ENCODE measurements at regions not wholly inside any gene's neighbourhood (a gene's known extent, or its start where the extent isn't known, plus 50 kb on each side); places are given as distances from the start of the nearest gene placed in this dataset.

DNA sequence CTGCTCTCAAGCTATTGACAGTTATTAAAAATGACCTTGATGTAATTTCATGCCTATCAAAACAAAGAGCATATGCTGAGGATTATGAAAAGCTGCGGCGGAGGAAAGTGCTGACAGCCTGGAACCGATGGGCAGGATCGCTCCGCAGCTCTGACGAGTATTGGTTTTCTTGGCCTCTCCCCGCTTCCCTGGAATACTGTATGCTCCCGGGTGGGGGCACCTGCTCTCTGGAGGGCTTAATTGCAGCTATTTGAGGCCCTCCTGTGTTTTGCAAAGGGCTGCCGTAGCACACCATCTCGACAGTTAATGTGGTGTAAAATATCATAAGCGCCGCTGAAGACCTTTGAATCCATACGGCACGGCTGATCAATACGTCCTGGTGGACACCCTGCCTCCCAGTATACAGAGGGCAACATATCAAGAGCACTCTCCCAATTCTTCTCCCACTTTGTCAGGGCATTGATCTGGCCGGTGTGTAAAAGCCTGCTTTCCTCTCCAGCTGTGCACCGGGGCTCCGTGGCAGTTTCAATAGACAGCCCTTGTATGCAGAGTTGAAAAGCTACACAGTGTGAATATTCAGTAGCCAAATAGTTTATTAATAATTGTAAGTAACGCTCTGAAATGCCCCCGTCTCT, 662.4 kb downstream of the GALR1 start:
- DNase-seq (ENCODE audit: low read depth), result no peak

DNA sequence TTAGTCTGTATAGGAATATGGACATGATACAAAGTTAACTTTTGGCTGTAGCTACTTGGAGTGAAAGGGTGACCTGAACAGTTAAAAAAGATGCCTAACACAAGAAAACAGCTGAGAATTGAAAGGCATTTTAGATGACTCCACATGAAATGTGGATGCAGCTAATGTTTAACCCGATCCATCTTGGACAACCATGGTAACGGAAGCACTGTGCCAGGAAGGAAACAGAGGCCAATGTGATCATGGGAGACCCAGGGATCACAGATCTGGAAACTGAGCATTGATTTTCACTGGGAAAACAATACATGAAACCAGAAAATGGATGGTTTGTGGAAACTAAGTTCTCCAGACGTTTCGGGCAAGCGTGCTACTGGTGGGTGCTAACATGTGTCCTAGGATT, 669.1 kb downstream of the GALR1 start:
- no peak for DNase-seq (ENCODE audit: low read depth)

DNA sequence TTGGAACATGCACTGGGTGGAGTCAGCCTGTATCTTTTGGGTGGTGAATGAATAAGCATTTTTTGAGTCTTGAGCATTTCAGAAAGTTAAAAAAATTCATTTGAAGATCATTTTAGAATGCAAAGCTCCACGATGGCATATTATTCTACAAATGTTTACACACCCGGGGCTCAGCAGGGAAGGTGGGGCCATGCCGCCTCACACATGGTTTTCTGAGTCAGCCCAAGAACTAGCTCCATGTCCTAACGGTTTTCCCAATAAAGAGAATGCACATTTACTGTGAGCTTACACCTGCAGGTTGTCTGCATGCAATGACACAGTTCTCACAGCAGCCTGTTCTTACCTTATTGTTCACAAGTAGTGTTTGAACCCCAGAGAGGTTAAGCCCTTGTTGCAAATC, 670.3 kb downstream of the GALR1 start:
- no peak for DNase-seq (ENCODE audit: low read depth)

DNA sequence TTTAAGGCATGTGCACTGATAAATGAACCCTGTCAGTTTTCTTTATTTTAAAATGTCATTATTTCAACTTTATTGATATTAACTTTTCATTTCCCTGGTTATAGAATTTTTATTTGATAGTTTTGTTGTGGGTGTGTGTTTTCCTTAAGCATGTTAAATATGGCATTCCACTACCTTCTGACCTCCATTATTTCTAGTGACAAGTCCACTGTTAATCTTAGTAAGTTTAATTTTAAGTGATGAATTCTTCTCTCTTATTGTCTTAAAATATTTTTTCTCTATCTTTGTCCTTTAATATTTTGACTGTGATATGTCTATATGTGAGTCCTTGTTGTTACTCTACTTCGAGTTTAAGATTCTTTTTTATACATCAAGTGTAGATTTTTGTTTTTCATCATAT, 685.7 kb downstream of the GALR1 start:
- DNase-seq (ENCODE audit: low read depth), result no peak

DNA sequence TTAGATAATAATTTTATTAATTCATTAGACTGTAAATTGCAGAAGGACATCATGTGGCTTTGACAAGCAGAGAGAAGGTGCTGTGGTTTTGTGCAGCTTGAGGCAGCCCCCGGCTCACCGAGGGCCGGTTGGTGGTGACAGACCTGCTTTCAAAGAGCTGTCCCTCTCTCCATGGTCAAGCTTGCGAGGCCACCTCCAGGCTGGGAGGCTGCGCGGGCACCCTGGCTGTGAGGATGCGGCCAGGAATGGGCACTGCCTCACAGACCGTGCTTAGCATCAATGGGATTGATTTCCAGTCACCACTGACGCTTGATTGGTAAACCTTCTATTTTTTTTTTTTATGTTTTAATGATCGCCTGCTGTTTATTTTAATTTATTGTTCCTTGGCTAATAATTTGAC, 690.9 kb downstream of the GALR1 start:
- no peak for DNase-seq (ENCODE audit: low read depth)

DNA sequence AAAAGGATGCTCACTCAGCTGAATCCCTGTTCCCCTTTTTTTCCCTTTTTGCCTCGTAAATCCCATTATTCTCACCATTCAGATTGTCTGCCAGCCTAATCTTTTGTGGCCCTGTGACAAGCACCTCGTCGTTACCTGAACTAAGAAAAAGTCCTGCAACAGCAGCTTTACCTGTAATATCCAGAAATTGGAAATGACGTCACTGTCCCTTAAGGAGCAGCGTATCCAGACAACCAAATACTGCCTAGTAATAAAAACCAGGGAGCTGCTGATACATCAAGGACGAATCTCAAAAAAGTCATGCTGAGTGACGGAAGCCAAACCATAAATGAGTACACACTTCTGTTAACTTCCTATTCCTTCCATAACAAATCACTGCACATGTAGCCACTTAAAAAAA, 694.9 kb downstream of the GALR1 start:
- no peak for DNase-seq (ENCODE audit: low read depth)

DNA sequence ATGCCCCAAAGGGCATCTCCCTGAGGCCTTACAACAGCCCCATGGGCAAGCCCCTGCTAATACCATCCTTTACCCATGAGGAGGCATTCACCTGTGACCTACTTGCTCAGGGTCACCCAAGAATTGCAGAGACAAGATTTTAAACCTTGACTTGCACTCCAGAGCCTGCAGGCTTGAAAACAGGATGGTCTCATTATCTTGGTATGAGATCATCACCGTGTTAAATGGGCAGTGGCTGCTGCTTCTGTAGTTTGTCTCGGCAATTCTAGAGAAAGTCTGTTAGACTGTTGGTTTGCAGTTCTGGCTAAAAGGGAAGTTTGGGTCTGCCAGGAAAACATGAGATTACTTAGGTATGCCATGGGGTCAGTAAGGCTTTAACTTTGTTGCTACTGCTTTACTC, 698.9 kb downstream of the GALR1 start:
- no peak for DNase-seq (ENCODE audit: low read depth)

DNA sequence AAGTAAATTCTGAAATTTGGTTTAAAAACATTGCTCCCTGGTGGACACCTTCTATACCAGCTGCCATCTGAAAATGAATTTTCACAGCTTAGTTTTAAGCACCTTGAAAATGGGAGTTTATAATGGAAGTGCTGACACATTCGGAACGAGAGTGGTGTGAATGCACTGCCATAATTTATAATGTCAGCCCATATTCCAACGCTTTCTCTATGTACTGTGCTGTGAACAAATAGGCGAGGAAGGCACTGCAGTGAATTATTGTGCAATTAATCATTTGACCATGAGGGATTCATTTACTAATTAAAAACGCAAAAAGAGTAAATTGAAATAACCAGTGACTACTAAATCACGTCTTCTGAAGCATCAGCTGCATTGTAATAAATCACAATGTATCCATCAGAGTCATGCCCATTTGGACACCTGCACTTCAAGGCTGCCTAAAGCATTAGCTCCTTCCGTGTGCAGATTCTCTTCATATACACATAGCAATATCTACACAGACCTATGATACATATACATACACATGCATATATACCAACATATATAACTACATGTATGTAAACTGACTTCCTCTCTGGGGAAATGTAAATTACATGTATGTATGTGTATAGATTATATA, 699.8 kb downstream of the GALR1 start:
- DNase-seq (ENCODE audit: low read depth), result no peak

DNA sequence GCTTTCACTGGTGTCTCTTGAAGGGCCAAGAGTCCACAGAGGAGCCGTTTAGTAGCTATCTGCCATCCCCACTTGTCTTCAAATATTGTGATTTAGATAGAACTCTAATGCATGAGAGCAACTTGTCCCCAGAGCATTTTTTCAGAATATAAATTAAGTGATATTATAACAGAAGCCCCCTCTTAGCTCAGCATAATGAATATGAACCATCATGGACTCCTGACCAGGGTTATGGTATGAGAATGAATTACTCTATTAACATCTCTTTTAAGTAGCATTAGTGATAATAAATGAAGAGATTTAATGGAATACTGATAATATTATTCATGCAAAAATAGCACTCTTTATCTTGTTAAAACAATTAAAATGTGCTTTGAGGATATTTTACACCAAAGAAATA, 709.6 kb downstream of the GALR1 start:
- DNase-seq (ENCODE audit: low read depth), result no peak

DNA sequence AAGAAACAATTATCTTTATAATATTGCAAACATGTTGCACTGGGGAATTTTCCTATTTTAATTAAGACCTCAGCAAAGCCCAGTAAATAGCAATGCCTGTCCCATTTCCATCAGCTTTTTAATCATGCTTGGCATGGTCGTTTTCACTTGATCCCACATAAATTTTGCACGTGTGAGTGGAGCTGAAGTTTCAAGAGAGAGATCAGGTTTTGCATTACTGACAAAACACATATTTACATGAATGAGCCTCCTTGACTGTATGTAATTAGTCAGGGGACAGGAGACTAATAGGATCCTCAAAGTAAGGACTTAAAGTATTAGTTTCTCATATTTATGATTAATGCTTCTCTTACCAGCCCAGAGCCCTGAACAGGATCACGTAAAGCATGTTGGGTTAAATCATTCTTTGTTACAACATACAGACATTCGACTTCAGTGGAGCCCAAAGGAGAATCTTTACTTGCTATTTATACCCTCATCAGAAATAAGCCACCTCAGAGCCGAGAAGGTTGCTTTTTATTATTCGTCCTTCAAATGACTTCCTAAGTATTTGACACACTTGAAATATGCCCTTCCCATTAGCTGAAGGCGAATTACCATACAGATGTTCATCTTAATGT, 711.3 kb downstream of the GALR1 start:
- DNase-seq (ENCODE audit: low read depth), result no peak

DNA sequence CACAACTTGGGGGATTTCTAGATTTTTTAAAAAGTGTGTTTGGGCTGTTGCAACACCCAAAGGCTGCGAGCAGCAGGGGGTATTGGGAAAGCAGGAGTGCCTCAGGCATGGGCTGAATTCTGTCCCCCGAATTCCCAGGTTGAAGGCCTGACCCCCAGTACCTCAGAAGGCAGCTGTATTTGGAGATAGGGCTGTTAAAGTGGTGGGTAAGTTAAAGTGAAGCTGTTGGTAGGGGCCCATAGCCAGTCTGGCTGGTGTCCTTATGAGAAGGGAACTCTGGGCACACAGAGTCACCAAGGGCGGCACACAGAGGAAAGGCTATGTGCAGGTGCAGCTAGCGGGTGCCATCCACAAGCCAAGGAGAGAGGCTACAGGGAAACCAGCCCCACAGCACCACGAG, 717.4 kb downstream of the GALR1 start:
- no peak for DNase-seq (ENCODE audit: low read depth)

DNA sequence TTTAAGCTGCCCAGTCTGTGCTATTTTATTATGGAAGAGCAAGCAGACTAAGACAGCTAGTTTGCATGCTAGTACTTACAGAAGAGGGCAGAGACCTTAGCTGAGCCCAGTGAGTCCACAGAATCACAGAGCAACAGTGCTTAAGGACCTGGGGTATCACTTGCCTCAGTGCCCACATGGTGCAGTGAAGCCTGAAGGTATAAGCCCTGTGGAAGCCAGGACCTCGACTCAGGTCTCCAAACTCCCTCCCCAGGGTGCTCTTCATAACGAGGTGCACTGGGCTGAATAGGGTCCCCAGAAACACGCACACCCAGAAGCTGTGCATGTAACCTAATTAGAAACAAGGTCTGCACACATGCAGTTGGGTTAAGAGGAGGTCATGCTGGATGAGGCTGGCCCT, 718.1 kb downstream of the GALR1 start:
- no peak for DNase-seq (ENCODE audit: low read depth)

DNA sequence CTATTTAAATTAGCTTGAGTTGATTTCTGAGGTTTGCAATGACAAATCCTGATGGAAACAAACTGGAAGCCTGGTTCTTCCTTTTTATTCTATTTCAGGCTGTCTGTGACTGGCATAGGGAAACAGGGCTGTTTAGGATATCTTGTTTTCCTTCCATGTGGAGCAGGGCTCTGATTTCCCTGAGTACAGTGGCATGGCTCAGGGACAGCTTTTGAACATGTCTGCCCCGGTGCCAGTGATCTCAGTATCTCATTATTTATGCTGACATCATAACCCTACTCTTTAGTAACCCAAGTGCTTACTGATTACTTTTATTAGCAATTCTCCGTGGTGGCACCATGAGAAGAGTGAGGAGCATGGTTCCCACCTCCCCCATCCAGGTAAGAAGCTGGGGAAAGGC, 720.3 kb downstream of the GALR1 start:
- no peak for DNase-seq (ENCODE audit: low read depth)

DNA sequence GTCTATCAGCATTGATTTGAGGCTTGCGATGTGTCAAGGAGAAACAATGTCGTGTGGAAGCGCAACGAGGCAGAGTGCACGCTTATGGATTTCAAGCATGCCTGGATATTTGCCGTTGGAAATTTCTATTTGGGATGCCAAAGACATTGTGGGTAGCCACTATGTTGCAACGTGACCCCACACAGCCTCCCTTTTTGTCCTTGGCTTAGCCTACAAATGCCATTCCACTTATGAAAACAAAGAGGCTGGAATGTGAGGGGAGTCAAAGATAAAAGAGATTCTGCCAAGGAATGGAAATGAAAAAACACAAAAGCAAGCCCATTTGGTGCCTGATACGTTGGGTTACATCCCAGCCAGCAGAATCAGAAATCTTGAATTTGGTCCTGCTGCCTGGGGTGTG, 721.2 kb downstream of the GALR1 start:
- DNase-seq (ENCODE audit: low read depth), result no peak

DNA sequence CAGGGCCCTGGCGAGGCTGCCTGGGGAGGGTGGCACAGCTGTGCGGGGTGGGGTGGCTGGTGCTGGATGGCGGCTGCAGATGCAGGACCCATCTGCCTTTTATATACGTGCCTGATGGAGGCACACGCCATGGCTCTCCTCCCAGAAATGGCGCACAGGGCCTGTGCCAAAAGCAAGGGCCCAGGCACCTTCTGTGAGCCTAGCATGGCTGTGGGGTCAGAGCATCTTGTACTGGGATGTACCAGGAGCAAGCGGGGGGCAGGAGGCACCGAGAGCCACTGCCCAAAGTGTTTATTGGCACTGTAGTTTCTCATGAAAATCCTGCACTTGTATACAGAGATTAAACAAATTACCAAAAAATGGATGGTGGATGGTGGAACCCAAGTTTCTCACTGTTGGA, 724.1 kb downstream of the GALR1 start:
- no peak for DNase-seq (ENCODE audit: low read depth)

DNA sequence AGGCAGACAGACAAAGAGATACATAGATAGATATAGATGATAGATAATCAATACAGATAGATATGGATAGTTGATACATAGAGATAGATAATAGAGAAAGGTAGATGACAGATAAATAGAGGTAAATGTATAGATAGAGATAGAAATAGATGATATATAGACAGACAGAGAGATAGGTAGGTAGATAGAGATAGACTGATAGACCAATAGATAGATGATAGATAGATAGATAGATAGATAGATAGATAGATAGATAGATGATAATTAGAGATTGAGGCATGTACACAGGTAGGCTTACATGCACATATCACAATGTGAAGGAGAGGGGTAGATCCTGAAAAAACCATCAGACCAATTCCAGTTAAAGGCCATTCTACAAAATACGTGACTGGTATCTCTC, 724.7 kb downstream of the GALR1 start:
- DNase-seq (ENCODE audit: low read depth), result no peak

DNA sequence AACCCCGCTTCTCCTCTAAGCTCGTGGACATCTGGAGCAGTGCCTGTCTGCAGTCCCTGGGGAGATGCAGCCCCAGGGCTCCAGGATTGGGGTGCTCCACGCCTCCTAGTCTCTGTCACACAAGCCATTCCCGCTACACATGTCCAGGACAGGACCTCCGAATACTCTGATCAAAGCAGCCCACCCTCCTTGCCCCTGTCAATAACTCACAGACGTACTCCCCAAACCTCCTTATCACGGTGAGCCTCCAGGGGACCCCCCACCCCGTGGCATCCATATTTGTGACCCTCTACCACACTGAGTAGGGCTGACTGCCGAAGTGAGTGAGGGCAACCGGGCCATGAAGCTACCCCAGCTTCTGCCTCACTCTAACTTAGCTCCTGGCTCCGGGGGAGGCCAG, 727.7 kb downstream of the GALR1 start:
- DNase-seq (ENCODE audit: low read depth), result no peak

DNA sequence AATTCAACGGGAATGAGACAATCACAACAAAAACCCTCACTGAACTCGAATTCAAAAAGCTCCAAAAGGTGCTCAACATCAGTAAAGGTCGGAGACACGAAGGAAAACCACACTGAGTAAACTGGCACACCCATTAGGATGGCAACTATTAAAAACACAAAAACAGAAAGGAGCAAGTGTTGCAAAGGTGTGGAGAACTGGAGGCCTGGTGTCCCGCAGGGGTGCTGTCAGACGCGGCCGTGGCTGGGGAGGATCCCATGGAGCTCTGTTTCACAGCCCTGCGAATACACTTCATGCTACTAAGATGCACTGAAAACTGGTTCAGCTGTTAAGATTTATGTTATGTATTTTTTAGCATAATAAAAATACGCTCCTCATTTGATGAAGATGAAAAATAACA, 730.6 kb downstream of the GALR1 start:
- DNase-seq (ENCODE audit: low read depth), result no peak

DNA sequence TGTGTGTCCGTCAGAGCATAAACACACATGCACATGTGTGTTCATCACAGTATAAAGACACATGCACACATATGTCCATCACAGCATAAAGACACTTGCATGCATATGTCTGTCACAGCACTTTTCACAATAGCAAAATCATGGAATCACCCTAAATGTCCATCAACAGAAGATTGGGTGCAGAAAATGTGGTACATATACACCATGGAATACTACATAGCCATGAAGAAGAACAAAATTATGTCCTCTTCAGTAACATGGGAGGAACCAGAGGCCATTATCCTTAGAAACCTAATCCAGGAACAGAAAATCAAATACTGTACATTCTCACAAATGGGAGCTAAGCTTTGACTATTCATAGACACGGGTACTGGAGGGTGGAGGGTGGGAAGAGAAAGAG, 732.2 kb downstream of the GALR1 start:
- no peak for DNase-seq (ENCODE audit: low read depth)

DNA sequence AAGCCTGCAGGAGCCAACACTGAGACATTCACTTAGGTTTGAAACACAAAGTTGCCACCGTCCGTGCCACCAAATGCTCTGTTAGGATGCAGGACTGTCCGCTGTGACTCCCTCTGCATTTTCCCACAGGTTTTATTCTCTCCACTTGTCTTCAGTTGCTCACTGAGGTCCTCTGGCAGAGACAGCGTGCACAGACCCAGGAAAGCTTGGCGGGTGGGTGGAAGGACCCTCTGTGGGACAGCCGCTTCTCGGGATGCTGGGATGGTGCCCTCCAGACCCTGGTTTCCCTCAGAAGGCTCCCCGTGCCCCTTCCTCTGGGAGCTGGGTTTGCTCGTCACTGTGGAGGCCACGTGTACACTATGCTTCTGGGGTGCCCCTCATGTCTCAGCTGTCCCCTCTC, 733.6 kb downstream of the GALR1 start:
- no peak for DNase-seq (ENCODE audit: low read depth)

DNA sequence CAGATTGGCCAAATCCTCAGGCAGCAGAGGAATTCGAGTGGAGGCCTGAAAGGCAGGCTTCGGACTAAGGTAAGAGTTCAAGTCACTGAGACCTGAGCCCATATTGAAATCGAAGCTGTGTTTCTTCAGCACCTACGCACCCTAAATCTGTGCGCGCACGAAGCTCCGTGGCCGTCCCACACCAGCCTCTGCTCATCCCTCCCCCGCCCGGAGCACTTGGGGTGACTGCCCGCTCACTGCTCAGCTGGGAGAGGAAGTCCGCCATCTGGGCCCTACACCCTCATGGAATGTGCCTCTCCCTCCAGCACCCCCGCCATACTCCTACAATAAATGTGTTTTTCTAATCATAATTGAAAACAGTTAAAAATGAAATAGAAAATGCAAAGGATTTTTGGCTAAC, 734.5 kb downstream of the GALR1 start:
- no peak for DNase-seq (ENCODE audit: low read depth)

DNA sequence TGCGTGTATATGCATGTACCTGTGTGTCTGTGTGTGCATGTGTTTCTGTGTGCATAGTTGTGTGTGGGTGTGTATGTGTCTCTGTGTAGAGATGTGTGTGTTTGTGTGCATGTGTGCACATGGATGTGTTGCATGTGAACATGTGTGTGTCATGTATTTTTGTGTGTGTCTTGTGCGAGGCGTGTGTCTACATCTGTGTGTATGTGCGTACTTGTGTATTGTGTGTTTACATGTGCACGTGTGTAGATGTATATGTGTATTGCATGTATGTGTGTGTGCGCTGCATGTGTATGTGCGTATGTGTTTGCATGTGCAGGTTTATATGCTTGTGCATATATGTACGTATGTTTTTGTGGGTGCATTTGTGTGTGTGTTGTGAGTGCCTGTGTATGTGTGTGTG, 735.2 kb downstream of the GALR1 start:
- DNase-seq (ENCODE audit: low read depth), result no peak

DNA sequence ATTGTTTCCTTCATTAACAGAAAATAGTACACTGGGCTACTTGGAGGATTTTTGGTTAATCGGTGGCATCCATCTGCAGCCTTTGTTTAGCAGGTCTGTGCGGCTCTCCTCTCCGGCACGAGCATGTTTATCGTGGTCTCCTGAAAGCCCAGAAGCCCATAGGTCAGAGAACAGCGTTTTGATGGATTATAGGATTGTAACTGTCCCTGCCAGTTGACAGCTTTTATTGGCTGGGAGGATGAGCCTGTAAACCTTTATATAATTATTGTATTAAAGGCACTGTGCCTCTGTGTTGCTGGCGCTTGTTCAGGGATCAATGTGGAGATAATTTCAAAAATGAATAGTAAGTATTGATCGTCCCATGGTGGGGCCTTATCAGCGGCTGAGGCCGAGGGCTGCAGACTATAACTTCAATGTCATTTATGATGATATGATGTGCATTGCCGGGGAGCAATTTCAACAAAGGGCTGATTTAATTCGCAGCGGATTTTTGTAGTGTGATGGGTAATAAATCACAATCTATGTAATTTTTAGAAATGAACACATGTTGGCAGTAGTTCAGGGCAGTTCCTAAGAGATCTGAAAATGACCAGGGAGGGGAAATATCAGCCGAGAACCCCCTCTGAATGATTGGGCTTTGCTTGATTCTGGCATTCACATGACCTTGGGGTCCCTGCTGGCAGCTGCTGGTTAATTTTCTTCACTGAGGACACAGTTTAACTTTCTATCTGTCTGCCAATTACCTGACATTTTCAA, 736.1 kb downstream of the GALR1 start:
- no peak for DNase-seq (ENCODE audit: low read depth)
